HFF-Myc (cell line): ENCODE measurements at regions not wholly inside any gene's neighbourhood (a gene's known extent, or its start where the extent isn't known, plus 50 kb on each side); places are given as distances from the start of the nearest gene placed in this dataset.

Experiments used
- DNase-seq: peaks from one replicate; pipeline ENCODE4 v3.0.0-alpha.2; 2011; ENCODE audit warnings: low read depth; ENCODE audit errors: extremely low read depth
- H3K4me3 ChIP-seq: replicated peaks from 2 replicates; pipeline ENCODE4 v1.5.1; 2011; ENCODE audit warnings: low read depth, mild to moderate bottlenecking, control low read depth, low read length
- CTCF ChIP-seq: IDR thresholded peaks from 2 replicates; pipeline ENCODE4 v1.5.1; 2012; ENCODE audit warnings: mild to moderate bottlenecking, low read depth, low read length, control low read depth; ENCODE audit errors: missing control alignments

GRCh38 chr15:35150361-35150760 is 65.3 kb upstream of the NANOGP8 start:
- no peak overlapping the region for H3K4me3 ChIP-seq
- no peak for DNase-seq
- no peak for TF ChIP-seq CTCF

- TF ChIP-seq CTCF: no peak
- no peak for DNase-seq
- no peak overlapping the region for H3K4me3 ChIP-seq
These were observed 60.2 kb upstream of the NANOGP8 start for GRCh38 chr15:35145336-35145735.

GRCh38 chr15:35142578-35142977 is 57.5 kb upstream of the NANOGP8 start:
- no peak overlapping the region for H3K4me3 ChIP-seq
- no peak for TF ChIP-seq CTCF
- no peak for DNase-seq

GRCh38 chr15:35141743-35142471 is 56.8 kb upstream of the NANOGP8 start:
- DNase-seq: peak; percentile 44
- no peak overlapping the region for H3K4me3 ChIP-seq
- no peak for TF ChIP-seq CTCF

- no peak for DNase-seq
- no peak for TF ChIP-seq CTCF
- no peak overlapping the region for H3K4me3 ChIP-seq
These were observed 54.7 kb upstream of the NANOGP8 start for GRCh38 chr15:35139822-35140221.

- no peak for DNase-seq
- no peak for TF ChIP-seq CTCF
- no peak overlapping the region for H3K4me3 ChIP-seq
These were observed 52.1 kb upstream of the NANOGP8 start for GRCh38 chr15:35137190-35137574.
